T follicular helper cell (primary cell): ENCODE measurements at regions not wholly inside any gene's neighbourhood (a gene's known extent, or its start where the extent isn't known, plus 50 kb on each side); places are given as distances from the start of the nearest gene placed in this dataset.

Experiments used
- DNase-seq: peaks from one replicate; pipeline ENCODE4 v3.0.0-alpha.2; 2020; ENCODE audit warnings: low read depth

DNA sequence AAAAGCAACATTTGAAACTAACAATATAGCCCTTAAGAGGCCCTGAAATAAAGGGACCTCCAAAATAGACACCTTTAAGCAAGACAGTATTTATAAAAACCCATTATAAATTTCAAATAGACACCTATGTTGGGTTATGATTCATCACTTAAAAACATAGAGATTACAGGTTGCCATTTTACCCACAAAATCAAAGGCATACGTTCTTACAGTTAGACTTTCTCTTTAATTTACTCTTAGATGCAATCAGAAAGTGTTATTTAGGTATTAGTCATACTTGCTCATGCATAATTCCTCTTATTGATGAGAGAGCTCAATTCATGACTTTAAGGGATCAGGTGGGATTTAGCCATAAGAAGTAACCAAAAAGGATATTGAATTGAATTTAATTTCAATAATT, 51.5 kb upstream of the TMEM200A start:
- no peak for DNase-seq

DNA sequence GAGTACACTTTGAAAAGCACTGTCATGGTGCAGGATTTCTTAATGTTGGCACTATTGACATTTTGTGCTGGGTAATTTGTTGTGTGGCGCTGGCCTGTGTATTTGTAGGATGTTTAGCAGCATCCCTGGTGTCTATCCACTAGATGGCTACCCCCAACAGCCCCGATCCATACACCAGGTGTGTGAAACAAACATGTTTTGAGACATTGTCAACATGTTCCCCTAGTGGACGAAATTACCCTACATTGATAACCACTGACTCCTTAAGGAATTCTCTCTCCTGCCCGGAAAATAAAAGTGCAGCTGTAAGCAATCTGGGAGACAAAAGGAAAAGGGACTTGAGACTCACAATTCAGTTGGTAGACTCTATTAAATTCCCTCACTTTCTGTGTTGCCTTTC, 52.6 kb upstream of the TMEM200A start:
- DNase-seq: no peak

DNA sequence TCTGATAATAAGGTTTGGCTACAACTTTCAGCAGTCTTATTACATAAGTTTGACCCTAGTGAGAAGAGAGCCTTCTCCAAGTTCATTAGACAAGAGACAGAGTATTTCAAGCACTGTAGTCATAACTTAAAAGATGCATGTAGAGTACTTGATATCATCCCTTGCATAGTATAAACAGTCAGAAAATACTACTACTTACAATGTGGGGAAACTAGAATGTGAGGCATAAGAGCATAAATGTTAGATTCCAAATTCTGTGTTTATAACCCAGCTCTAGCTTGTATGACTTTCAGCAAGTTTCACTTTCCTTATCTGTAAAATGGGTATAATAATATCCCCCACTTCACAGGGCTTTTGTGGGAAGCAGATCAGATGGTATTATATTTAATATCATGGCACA, 56.8 kb upstream of the TMEM200A start:
- DNase-seq: no peak

- no peak for DNase-seq
Measured at GRCh38 chr6:130307752-130308361, 58.0 kb upstream of the TMEM200A start.

- DNase-seq: no peak
Measured at GRCh38 chr6:130306377-130306776, 59.4 kb upstream of the TMEM200A start.

DNA sequence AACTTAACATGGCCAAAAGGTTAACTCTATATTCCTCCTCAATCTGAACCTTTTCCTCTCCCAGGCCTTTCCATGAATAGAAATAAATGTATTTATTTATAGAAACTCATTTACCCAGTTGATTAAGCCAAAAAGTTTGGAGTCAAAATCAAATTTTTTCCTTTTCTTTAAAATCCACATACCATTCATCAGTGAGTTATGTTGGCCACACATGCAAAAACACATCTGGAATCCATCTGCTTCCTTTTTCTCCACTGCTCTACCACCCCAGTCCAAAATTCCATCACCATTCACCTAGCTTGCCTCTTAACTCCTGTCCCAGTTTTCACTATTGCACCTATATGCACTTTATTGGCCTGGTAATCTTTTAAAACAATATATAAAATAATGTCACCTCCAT, 62.4 kb upstream of the TMEM200A start:
- no peak for DNase-seq

DNA sequence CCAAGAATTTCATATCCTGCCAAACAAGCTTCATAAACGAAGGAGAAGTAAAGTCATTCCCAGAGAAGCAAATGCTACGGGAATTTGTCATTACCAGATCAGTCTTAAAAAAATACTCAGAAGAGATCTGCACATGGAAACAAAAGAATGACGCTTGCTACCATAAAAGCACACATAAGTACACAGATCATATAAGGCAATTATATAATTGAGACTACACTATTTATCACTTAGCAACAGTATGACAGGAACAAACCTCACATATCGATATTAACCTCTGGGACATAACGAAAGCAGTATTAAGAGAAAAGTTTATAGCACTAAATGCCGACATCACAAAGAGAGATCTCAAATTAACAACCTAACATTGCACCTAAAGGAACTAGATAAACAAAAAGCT, 67.6 kb upstream of the TMEM200A start:
- DNase-seq: no peak

- DNase-seq: no peak
Measured at GRCh38 chr6:130296854-130297253, 69.0 kb upstream of the TMEM200A start.

DNA sequence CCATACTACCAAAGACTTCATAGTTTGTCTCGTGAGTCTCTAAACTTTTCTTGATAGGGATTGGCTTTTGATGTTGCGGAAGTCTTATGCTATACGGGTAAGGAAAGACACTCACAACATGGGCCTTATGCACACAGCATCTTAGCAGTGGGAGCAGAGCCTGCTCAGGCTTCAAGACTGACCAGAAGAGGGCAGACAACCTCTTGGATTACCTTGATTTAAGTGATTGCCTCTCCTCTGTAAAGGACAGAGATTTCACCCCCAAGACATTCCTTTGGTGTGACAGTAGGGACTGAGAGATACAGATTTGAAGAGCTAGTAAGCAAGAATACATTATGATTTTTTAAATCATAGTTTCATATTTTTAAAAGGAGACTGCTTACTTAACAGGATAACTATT, 71.0 kb upstream of the SAMD3 start:
- peak; percentile 1 for DNase-seq

GRCh38 chr6:130288065-130288464, 65.3 kb upstream of the SAMD3 start:
- DNase-seq: no peak

GRCh38 chr6:130282234-130282995, 59.7 kb upstream of the SAMD3 start:
- peak; percentile 7 for DNase-seq

- no peak for DNase-seq
Measured at GRCh38 chr6:130276507-130276906, 53.8 kb upstream of the SAMD3 start.

- DNase-seq: no peak
Measured at GRCh38 chr6:130274007-130274406, 51.3 kb upstream of the SAMD3 start.
